ENCODE measurements at regions not wholly inside any gene's neighbourhood (a gene's known extent, or its start where the extent isn't known, plus 50 kb on each side); places are given as distances from the start of the nearest gene placed in this dataset.

- H3K27ac ChIP-seq (ENCODE audit: low read depth, low read length): no peak overlapping the region
- no peak overlapping the region for H2AK5ac ChIP-seq (ENCODE audit: low read depth, low read length)
- H3K36me3 ChIP-seq (ENCODE audit: control insufficient read depth in 2 of 4, insufficient read depth in 4 of 4, low read length in 3 of 4): no peaks in the 10 kb centered on the region
- H4K91ac ChIP-seq (replicated peaks; ENCODE audit: insufficient read length, low read length): no peak overlapping the region
- H2BK120ac ChIP-seq (replicated peaks; ENCODE audit: low read depth, low read length): no peak overlapping the region
- H3K23me2 ChIP-seq (ENCODE audit: low read depth, low read length): no peaks in the 10 kb centered on the region; the same call in 1 of the 2 replicates
- WGBS, 2 experiments (ENCODE audit: extremely low coverage in 1 of 2, insufficient coverage in 1 of 2, insufficient read length in 1 of 2, insufficient replicate concordance in 2 of 2, low coverage in 1 of 2, low lambda C conversion rate in 2 of 2, missing lambda C conversion rate in 1 of 2): 90% methylated on average over 1 of the region's 1 CpG; no CpG with 5 or more reads in 1 of the 2 experiments
- POLR2A ChIA-PET (ENCODE audit: partially characterized antibody): no interaction called here
- H2BK20ac ChIP-seq (ENCODE audit: low read length): no peak overlapping the region
- H4K20me1 ChIP-seq (replicated peaks in 1 of 2; ENCODE audit: control insufficient read depth in 1 of 2, insufficient read depth in 2 of 2, low read length in 2 of 2): no peaks in the 10 kb centered on the region
- H3K14ac ChIP-seq (ENCODE audit: insufficient read length): no peak overlapping the region
- H3K9me3 ChIP-seq (ENCODE audit: insufficient read depth in 2 of 2, low read depth in 1 of 2, low read length in 1 of 2): no peaks in the 10 kb centered on the region
- no peak overlapping the region for H3K18ac ChIP-seq (ENCODE audit: extremely low read depth, low read length)
- no peak overlapping the region for H3K4me2 ChIP-seq (ENCODE audit: insufficient read depth in 1 of 2, low read depth in 2 of 2, low read length in 2 of 2)
- no peak overlapping the region for H3K4me3 ChIP-seq (ENCODE audit: extremely low read depth in 1 of 4, insufficient read depth in 2 of 4, low read depth in 3 of 4, low read length in 4 of 4)
- H2BK12ac ChIP-seq (ENCODE audit: low read depth, low read length): no peak overlapping the region
- no peak overlapping the region for H4K5ac ChIP-seq (ENCODE audit: insufficient read length, low read depth, low read length)
- no peak overlapping the region for H3K23ac ChIP-seq (ENCODE audit: insufficient read length)
- no peak overlapping the region for H4K8ac ChIP-seq (ENCODE audit: extremely low read depth, insufficient read depth, low read length)
- CTCF ChIA-PET (ENCODE audit: partially characterized antibody): interaction anchor here (1.0 to 2.0 kb wide), 5 partner anchors 10 to 252 kb away, joined by 3 to 9 read pairs (median 7); no protein-coding TSS in a partner anchor
- peak; percentile 50; the same call in 1 of the 2 replicates for TF ChIP-seq CEBPB (IDR thresholded peaks at IDR 0.05; ENCODE audit: low read depth, low read length)
- TF ChIP-seq EGR1 (IDR thresholded peaks at IDR 0.05; ENCODE audit: borderline replicate concordance, low read depth, low read length): no peak
- H3K4ac ChIP-seq (replicated peaks; ENCODE audit: insufficient read length, low read depth, low read length): no peak overlapping the region
- H3K27me3 ChIP-seq (replicated peaks in 1 of 4; ENCODE audit: control insufficient read depth in 3 of 4, extremely low read depth in 1 of 4, insufficient read depth in 3 of 4, low read length in 3 of 4): no peaks in the 10 kb centered on the region
- FAIRE-seq (no peak), DNase-seq (ENCODE audit: low read depth in 1 of 2, low spot score in 2 of 2) (no peak)
- no peak overlapping the region for H2AFZ ChIP-seq (ENCODE audit: low read length)
- H2BK15ac ChIP-seq (ENCODE audit: low read length): no peak overlapping the region
- H3K79me1 ChIP-seq (ENCODE audit: low read depth, low read length): no peaks in the 10 kb centered on the region; the same call in 1 of the 2 replicates
- no peak overlapping the region for H3K56ac ChIP-seq (replicated peaks; ENCODE audit: insufficient read length, low read depth, low read length)
- H3K9ac ChIP-seq (replicated peaks in 1 of 4; ENCODE audit: extremely low read depth in 1 of 4, low read depth in 3 of 4, low read length in 3 of 4): no peak overlapping the region
- no peak overlapping the region for H2BK5ac ChIP-seq (ENCODE audit: low read depth, low read length)
- no peaks in the 10 kb centered on the region for H3K79me2 ChIP-seq (ENCODE audit: control insufficient read depth in 1 of 2, insufficient read depth in 2 of 2, low read length in 2 of 2)
- no peaks in the 10 kb centered on the region for H3K4me1 ChIP-seq (replicated peaks in 1 of 4; ENCODE audit: control insufficient read depth in 3 of 4, insufficient read depth in 4 of 4, low read length in 3 of 4)
Observed at GRCh38 chr9:109629615-109630014, 131.5 kb upstream of the PTPN3 start.
